Keratinocyte (primary cell): ENCODE measurements at regions not wholly inside any gene's neighbourhood (a gene's known extent, or its start where the extent isn't known, plus 50 kb on each side); places are given as distances from the start of the nearest gene placed in this dataset.

Experiments used
- CTCF ChIP-seq, 3 experiments: IDR thresholded peaks in 1 of 3; conservative IDR thresholded peaks in 1 of 3; optimal IDR thresholded peaks in 1 of 3; 2 replicates in 2 of 3; 3 replicates in 1 of 3; pipeline versions ENCODE3 to v1.5.1; 2011; ENCODE audit warnings: low read length in 3 of 3, mild to moderate bottlenecking in 3 of 3, moderate library complexity in 2 of 3, control low read depth in 1 of 3, inconsistent platforms in 1 of 3; ENCODE audit not compliant: insufficient read depth in 2 of 3; ENCODE audit errors: extremely low read depth in 1 of 3
- EZH2 ChIP-seq: IDR thresholded peaks from one replicate; pipeline ENCODE4 v1.6.1; 2012; ENCODE audit warnings: inconsistent platforms, mild to moderate bottlenecking, low read length, moderate library complexity

GRCh38 chr3:72625602-72626337 is 222.5 kb downstream of the SHQ1 start:
- no peak for TF ChIP-seq CTCF (optimal IDR thresholded peaks at IDR 0.05 in 1 of 3, IDR thresholded peaks at IDR 0.05 in 1 of 3, conservative IDR thresholded peaks at IDR 0.05 in 1 of 3; ENCODE audit: extremely low read depth in 1 of 3, insufficient read depth in 2 of 3, low read length in 3 of 3)
- no peak for TF ChIP-seq EZH2
